ENCODE measurements at regions not wholly inside any gene's neighbourhood (a gene's known extent, or its start where the extent isn't known, plus 50 kb on each side); places are given as distances from the start of the nearest gene placed in this dataset.

- TF ChIP-seq LARP7 (IDR thresholded peaks at IDR 0.05), result no peak
- no peak for TF ChIP-seq SREBF1 (IDR thresholded peaks at IDR 0.05; ENCODE audit: low read length)
- intact Hi-C loops (cut with micrococcal nuclease; ENCODE audit: unreplicated experiment) (no loop called here), in situ Hi-C loops (cut with MboI) (no loop called here)
- H4K20me1 ChIP-seq (ENCODE audit: control insufficient read depth, insufficient read depth), result no peaks in the 10 kb centered on the region
- H2AFZ ChIP-seq (ENCODE audit: control insufficient read depth, low read depth, low read length), result no peak overlapping the region
- BruUV-seq (replicated peaks), result no TSS peak
- DNase-seq (ENCODE audit: low read depth, low spot score), result no peak
- ChIA-PET SMC1A (ENCODE audit: uncharacterized antibody, unreplicated experiment) (interaction anchor here (0.8 to 3.8 kb wide), 2 partner anchors 15 to 56 kb away, joined by 3 to 20 read pairs; no protein-coding TSS in a partner anchor), CTCF (interaction anchor here (1.1 to 5.5 kb wide), 2 partner anchors 14 to 482 kb away, joined by 3 to 41 read pairs; no protein-coding TSS in a partner anchor), RAD21 (ENCODE audit: unreplicated experiment) (interaction anchor here (1.3 kb wide), 1 partner anchor 14 kb away, joined by 3 read pairs; no protein-coding TSS in a partner anchor), POLR2A (no interaction called here)
- no peak overlapping the region for H3K4me3 ChIP-seq
- no peaks in the 10 kb centered on the region for H3K27me3 ChIP-seq (replicated peaks in 1 of 2; ENCODE audit: control insufficient read depth in 2 of 2, insufficient read depth in 2 of 2, low read length in 1 of 2)
- H3K27ac ChIP-seq (ENCODE audit: control insufficient read depth, insufficient read depth), result no peak overlapping the region
- no peaks in the 10 kb centered on the region for H3K36me3 ChIP-seq (ENCODE audit: control insufficient read depth in 2 of 2, insufficient read depth in 2 of 2, low read length in 1 of 2)
- no peak for FAIRE-seq
- ATAC-seq, result no peak
- no peaks in the 10 kb centered on the region for H3K79me2 ChIP-seq (ENCODE audit: control insufficient read depth, insufficient read depth, low read length)
- H3K9ac ChIP-seq (ENCODE audit: control insufficient read depth, insufficient read depth, low read length), result no peak overlapping the region
- H3K4me1 ChIP-seq (ENCODE audit: control insufficient read depth, insufficient read depth, low read length), result no peaks in the 10 kb centered on the region
- WGBS (ENCODE audit: insufficient coverage, insufficient replicate concordance, low lambda C conversion rate, missing lambda C conversion rate), result 20% methylated on average over 4 of the region's 4 CpGs
- H3K9me3 ChIP-seq (replicated peaks; ENCODE audit: control insufficient read depth, insufficient read depth, low read length), result no peaks in the 10 kb centered on the region
- H3K4me2 ChIP-seq (ENCODE audit: control insufficient read depth, insufficient read depth), result no peak overlapping the region
Measured at GRCh38 chr5:164518741-164519080, 1013.3 kb downstream of the MAT2B start.

- POLR2A ChIA-PET, result no interaction called here
- H2AFZ ChIP-seq (ENCODE audit: control insufficient read depth, low read depth, low read length), result no peak overlapping the region
- no peaks in the 10 kb centered on the region for H3K4me1 ChIP-seq (ENCODE audit: control insufficient read depth, insufficient read depth, low read length)
- no peaks in the 10 kb centered on the region for H4K20me1 ChIP-seq (ENCODE audit: control insufficient read depth, insufficient read depth)
- H3K27ac ChIP-seq (ENCODE audit: control insufficient read depth, insufficient read depth), result no peak overlapping the region
- BruUV-seq (replicated peaks), result no TSS peak
- ATAC-seq (no peak), DNase-seq (ENCODE audit: low read depth, low spot score) (no peak), FAIRE-seq (no peak)
- no peaks in the 10 kb centered on the region for H3K27me3 ChIP-seq (replicated peaks in 1 of 2; ENCODE audit: control insufficient read depth in 2 of 2, insufficient read depth in 2 of 2, low read length in 1 of 2)
- TF ChIP-seq EZH2 (IDR thresholded peaks at IDR 0.05; ENCODE audit: borderline replicate concordance, control insufficient read depth, low read depth, low read length), result no peak
- no peak for TF ChIP-seq MAX (IDR thresholded peaks at IDR 0.05; ENCODE audit: low read depth, low read length)
- no peak for TF ChIP-seq JUNB (IDR thresholded peaks at IDR 0.05)
- TF ChIP-seq BACH1 (IDR thresholded peaks at IDR 0.05; ENCODE audit: borderline replicate concordance), result no peak
- no peak for TF ChIP-seq NFYA (IDR thresholded peaks at IDR 0.05; ENCODE audit: borderline replicate concordance, low read depth, low read length)
- no peak for TF ChIP-seq SUPT20H (IDR thresholded peaks at IDR 0.05; ENCODE audit: borderline replicate concordance, control insufficient read depth, low read depth, low read length)
- TF ChIP-seq CBX5 (IDR thresholded peaks at IDR 0.05; ENCODE audit: low read depth), result no peak
- no peak for TF ChIP-seq KDM1A (IDR thresholded peaks at IDR 0.05; ENCODE audit: borderline replicate concordance)
- no peak for TF ChIP-seq YY1 (IDR thresholded peaks at IDR 0.05; ENCODE audit: low read depth, low read length)
- TF ChIP-seq BMI1 (IDR thresholded peaks at IDR 0.05; ENCODE audit: borderline replicate concordance), result no peak
- TF ChIP-seq ATF3 (IDR thresholded peaks at IDR 0.05; ENCODE audit: borderline replicate concordance, extremely low read depth, low read depth, low read length), result no peak
- TF ChIP-seq MLLT1 (IDR thresholded peaks at IDR 0.05), result no peak
- no peak for TF ChIP-seq STAT3 (IDR thresholded peaks at IDR 0.05; ENCODE audit: low read depth, low read length)
- SMC1A ChIA-PET (ENCODE audit: uncharacterized antibody, unreplicated experiment), result interaction anchor here (0.6 to 3.5 kb wide), 8 partner anchors 11 to 585 kb away, joined by 3 to 20 read pairs (median 3); no protein-coding TSS in a partner anchor
- in situ Hi-C loops (cut with MboI), result no loop called here
- no peak overlapping the region for H3K9ac ChIP-seq (ENCODE audit: control insufficient read depth, insufficient read depth, low read length)
- WGBS (ENCODE audit: insufficient coverage, insufficient replicate concordance, low lambda C conversion rate, missing lambda C conversion rate), result 33% methylated on average over 4 of the region's 4 CpGs
- no peaks in the 10 kb centered on the region for H3K9me3 ChIP-seq (replicated peaks; ENCODE audit: control insufficient read depth, insufficient read depth, low read length)
- CTCF ChIA-PET, result interaction anchor here (1.4 to 3.1 kb wide), 4 partner anchors 9 to 519 kb away, joined by 3 to 15 read pairs (median 7); no protein-coding TSS in a partner anchor
- intact Hi-C loops (cut with micrococcal nuclease; ENCODE audit: unreplicated experiment), result no loop called here
- no peaks in the 10 kb centered on the region for H3K36me3 ChIP-seq (ENCODE audit: control insufficient read depth in 2 of 2, insufficient read depth in 2 of 2, low read length in 1 of 2)
- RAD21 ChIA-PET (ENCODE audit: unreplicated experiment), result interaction anchor here (0.7 to 2.1 kb wide), 5 partner anchors 9 to 33 kb away, joined by 3 to 5 read pairs (median 3); no protein-coding TSS in a partner anchor
- H3K4me2 ChIP-seq (ENCODE audit: control insufficient read depth, insufficient read depth), result no peak overlapping the region
- no peaks in the 10 kb centered on the region for H3K79me2 ChIP-seq (ENCODE audit: control insufficient read depth, insufficient read depth, low read length)
- no peak overlapping the region for H3K4me3 ChIP-seq
Measured at GRCh38 chr5:164532235-164532900, 1026.9 kb downstream of the MAT2B start.

All from GM12878 (cell line).